ENCODE measurements at regions not wholly inside any gene's neighbourhood (a gene's known extent, or its start where the extent isn't known, plus 50 kb on each side); places are given as distances from the start of the nearest gene placed in this dataset.

DNA sequence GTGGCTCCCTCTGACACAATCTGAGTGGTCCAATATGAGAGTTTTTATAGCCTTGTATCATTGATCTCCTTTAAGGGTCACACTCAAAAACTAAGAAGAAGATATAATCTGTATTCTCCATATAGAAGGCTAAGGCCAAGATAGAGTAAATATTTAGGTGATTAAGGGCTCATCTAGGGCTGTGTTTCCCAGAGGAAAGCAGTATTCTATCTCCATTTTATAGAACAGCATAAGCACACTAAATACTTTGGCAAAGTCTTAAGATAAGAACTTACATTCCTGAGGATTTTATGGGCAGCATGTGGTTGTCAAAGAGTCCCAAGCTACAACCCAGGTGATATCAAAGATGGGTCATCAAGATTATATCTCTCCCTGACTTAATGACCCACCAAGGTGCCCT, 377.6 kb downstream of the KIF16B start:
- no peak overlapping the region for H2AFZ ChIP-seq (ENCODE audit: low read depth, low read length)
- H3K9me1 ChIP-seq (ENCODE audit: control insufficient read depth, insufficient read depth, low read length), result no peaks in the 10 kb centered on the region
- no peak overlapping the region for H3K4me3 ChIP-seq
- ATAC-seq (no peak), FAIRE-seq (no peak), DNase-seq (ENCODE audit: extremely low read depth in 1 of 4, low spot score in 3 of 4) (no peak)
- H3K9me3 ChIP-seq (replicated peaks; ENCODE audit: control insufficient read depth, insufficient read depth, low read depth, low read length), result no peaks in the 10 kb centered on the region
- TF ChIP-seq ILF3 (IDR thresholded peaks at IDR 0.05; ENCODE audit: borderline replicate concordance) (no peak), SMARCA5 (IDR thresholded peaks at IDR 0.05) (no peak), SIN3A (IDR thresholded peaks at IDR 0.05; ENCODE audit: borderline replicate concordance in 2 of 2, control insufficient read depth in 1 of 2, low read depth in 2 of 2, low read length in 2 of 2) (no peak), TEAD2 (tag; IDR thresholded peaks at IDR 0.05) (no peak), ZNF3 (CRISPR knock-in tag; IDR thresholded peaks at IDR 0.05) (no peak), NCOA6 (IDR thresholded peaks at IDR 0.05) (no peak), SIX5 (IDR thresholded peaks at IDR 0.05; ENCODE audit: borderline replicate concordance in 1 of 2, insufficient read depth in 1 of 2, low read depth in 1 of 2, low read length in 2 of 2) (no peak), ZNF124 (CRISPR knock-in tag; IDR thresholded peaks at IDR 0.05) (no peak), BCOR (IDR thresholded peaks at IDR 0.05) (no peak), NCOA1 (IDR thresholded peaks at IDR 0.05; ENCODE audit: low read depth) (no peak)
- TF ChIP-seq, protein P1, sequence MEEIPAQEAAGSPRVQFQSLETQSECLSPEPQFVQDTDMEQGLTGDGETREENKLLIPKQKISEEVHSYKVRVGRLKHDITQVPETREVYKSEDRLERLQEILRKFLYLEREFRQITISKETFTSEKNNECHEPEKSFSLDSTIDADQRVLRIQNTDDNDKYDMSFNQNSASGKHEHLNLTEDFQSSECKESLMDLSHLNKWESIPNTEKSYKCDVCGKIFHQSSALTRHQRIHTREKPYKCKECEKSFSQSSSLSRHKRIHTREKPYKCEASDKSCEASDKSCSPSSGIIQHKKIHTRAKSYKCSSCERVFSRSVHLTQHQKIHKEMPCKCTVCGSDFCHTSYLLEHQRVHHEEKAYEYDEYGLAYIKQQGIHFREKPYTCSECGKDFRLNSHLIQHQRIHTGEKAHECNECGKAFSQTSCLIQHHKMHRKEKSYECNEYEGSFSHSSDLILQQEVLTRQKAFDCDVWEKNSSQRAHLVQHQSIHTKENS (CRISPR knock-in tag; IDR thresholded peaks at IDR 0.05), result no peak
- TF ChIP-seq, protein P2, sequence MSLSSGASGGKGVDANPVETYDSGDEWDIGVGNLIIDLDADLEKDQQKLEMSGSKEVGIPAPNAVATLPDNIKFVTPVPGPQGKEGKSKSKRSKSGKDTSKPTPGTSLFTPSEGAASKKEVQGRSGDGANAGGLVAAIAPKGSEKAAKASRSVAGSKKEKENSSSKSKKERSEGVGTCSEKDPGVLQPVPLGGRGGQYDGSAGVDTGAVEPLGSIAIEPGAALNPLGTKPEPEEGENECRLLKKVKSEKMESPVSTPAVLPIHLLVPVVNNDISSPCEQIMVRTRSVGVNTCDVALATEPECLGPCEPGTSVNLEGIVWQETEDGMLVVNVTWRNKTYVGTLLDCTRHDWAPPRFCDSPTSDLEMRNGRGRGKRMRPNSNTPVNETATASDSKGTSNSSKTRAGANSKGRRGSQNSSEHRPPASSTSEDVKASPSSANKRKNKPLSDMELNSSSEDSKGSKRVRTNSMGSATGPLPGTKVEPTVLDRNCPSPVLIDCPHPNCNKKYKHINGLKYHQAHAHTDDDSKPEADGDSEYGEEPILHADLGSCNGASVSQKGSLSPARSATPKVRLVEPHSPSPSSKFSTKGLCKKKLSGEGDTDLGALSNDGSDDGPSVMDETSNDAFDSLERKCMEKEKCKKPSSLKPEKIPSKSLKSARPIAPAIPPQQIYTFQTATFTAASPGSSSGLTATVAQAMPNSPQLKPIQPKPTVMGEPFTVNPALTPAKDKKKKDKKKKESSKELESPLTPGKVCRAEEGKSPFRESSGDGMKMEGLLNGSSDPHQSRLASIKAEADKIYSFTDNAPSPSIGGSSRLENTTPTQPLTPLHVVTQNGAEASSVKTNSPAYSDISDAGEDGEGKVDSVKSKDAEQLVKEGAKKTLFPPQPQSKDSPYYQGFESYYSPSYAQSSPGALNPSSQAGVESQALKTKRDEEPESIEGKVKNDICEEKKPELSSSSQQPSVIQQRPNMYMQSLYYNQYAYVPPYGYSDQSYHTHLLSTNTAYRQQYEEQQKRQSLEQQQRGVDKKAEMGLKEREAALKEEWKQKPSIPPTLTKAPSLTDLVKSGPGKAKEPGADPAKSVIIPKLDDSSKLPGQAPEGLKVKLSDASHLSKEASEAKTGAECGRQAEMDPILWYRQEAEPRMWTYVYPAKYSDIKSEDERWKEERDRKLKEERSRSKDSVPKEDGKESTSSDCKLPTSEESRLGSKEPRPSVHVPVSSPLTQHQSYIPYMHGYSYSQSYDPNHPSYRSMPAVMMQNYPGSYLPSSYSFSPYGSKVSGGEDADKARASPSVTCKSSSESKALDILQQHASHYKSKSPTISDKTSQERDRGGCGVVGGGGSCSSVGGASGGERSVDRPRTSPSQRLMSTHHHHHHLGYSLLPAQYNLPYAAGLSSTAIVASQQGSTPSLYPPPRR (CRISPR knock-in tag; IDR thresholded peaks at IDR 0.05; ENCODE audit: borderline replicate concordance), result no peak
- no peaks in the 10 kb centered on the region for H3K27me3 ChIP-seq (ENCODE audit: control insufficient read depth in 2 of 2, insufficient read depth in 2 of 2, low read length in 2 of 2)
- CTCF ChIA-PET (ENCODE audit: low intra/inter-chr PET ratio), result no interaction called here
- intact Hi-C loops (cut with micrococcal nuclease), result no loop called here
- no peaks in the 10 kb centered on the region for H3K79me2 ChIP-seq (ENCODE audit: control insufficient read depth, insufficient read depth, low read length)
- no peak overlapping the region for H3K4me2 ChIP-seq (ENCODE audit: insufficient read depth, low read length)
- H3K27ac ChIP-seq (ENCODE audit: extremely low read depth, low read depth, low read length), result no peak overlapping the region
- H3K9ac ChIP-seq (ENCODE audit: insufficient read depth in 1 of 2, low read depth in 2 of 2, low read length in 2 of 2), result no peak overlapping the region
- POLR2A ChIA-PET, result interaction anchor here (0.7 kb wide), 1 partner anchor 624 kb away, joined by 3 read pairs; no protein-coding TSS in a partner anchor
- no TSS peak for BruUV-seq (replicated peaks)
- no peaks in the 10 kb centered on the region; a peak in 1 of 5 replicates for H3K4me1 ChIP-seq (replicated peaks in 1 of 2; ENCODE audit: control insufficient read depth in 2 of 2, insufficient read depth in 2 of 2, low read length in 2 of 2)
- in situ Hi-C loops (cut with MboI), result no loop called here
- no peaks in the 10 kb centered on the region for H4K20me1 ChIP-seq (replicated peaks; ENCODE audit: control insufficient read depth, insufficient read depth, low read length)
- no peaks in the 10 kb centered on the region for H3K36me3 ChIP-seq (ENCODE audit: control insufficient read depth, insufficient read depth, low read length)

All from K562 (cell line).